AG10803 (cell line): ENCODE measurements at regions not wholly inside any gene's neighbourhood (a gene's known extent, or its start where the extent isn't known, plus 50 kb on each side); places are given as distances from the start of the nearest gene placed in this dataset.

Source experiments
- DNase-seq: peaks from one replicate; pipeline ENCODE4 v3.0.0; 2010; ENCODE audit warnings: low read depth
- H3K4me3 ChIP-seq: 2 replicates; pipeline ENCODE4 v1.5.1; 2011; ENCODE audit warnings: mild to moderate bottlenecking, low read length, control low read depth
- CTCF ChIP-seq: conservative IDR thresholded peaks from 2 replicates; pipeline ENCODE4 v1.5.1; 2011; ENCODE audit warnings: mild to moderate bottlenecking, low read length, control low read depth, inconsistent platforms

- no peak overlapping the region for H3K4me3 ChIP-seq
- no peak for TF ChIP-seq CTCF
- DNase-seq: peak; percentile 97
Observed at GRCh38 chr2:215764441-215765048, 248.8 kb downstream of the MREG start.

DNA sequence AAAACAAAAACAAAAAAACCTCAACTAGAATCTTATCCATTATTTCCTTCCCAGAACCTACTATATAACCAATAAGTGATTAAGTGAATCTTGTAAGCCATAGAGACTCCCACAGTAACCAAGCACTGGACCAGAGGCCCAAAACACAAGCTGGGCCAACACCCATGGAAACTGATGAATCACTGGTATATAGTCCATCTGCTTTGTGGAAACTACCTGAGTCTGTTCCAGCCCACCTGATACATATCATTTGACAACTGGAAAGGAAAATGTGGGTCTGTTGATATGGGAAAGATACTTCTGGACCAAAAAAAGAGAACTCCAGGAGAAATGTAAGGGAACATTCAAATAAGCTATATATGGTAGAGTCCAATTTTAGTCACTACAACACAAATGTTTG, 252.8 kb downstream of the MREG start:
- DNase-seq: no peak
- no peak overlapping the region for H3K4me3 ChIP-seq
- no peak for TF ChIP-seq CTCF

DNA sequence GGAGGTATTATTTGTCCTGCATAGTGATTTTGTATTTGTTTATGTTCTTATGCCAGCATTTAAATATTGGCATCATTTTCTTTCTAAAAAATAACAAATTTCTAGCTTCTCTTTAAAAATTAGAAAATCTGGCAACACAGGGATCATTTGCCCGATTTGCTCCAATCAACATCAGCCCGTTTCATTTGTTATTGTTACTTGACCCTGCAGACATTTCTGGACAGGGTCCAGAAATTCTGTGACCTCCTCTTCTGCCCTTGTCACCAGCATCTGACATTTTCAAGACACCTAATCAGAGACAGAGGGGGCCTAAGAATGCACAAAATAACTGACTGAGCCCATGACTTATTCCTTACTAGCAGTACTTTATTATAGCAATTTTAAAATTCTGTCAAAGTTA, 253.3 kb downstream of the MREG start:
- H3K4me3 ChIP-seq: no peak overlapping the region
- no peak for DNase-seq
- no peak for TF ChIP-seq CTCF

- DNase-seq: peak; percentile 85
- no peak for TF ChIP-seq CTCF
- H3K4me3 ChIP-seq: no peak overlapping the region
Observed at GRCh38 chr2:215758691-215759090, 254.7 kb downstream of the MREG start.

- DNase-seq: no peak
Observed at GRCh38 chr2:215756346-215756730, 257.0 kb downstream of the MREG start.

DNA sequence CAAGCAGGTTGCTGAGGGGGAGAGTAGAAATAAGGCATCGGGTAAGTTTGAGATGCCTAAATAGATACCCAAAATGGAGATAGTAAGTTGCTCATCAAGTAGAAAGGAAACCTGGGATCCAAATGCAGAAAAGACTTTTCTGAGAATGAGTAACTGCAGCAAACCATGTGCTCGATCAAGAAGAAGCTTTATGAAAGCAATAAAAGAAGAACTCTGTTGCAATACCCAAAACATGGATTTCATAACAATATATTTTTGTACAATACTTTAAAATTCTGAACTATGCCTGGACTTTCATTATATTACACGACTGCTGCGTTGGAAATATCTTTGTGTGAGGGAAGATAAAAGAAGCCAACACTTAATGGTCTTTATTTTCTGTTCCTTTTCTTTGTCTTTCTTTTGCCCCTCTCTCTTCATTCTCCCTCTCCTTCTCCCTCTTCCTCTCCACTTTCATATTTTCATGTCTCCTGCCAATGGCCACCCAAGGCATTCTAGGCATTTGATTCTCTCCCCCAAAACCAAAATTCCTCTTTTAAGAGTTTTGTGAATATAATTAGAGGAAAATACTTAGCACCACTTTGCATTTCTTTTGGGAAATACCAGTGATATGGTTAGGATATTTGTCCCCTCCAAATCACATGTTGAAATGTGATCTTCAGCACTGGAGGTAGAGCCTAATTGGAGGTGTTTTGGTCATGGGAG, 257.6 kb downstream of the MREG start:
- DNase-seq: peak; percentile 78
- TF ChIP-seq CTCF: no peak
- no peak overlapping the region for H3K4me3 ChIP-seq

More at GRCh38 chr2:215756346-215756730, 257.0 kb downstream of the MREG start:
- no peak for TF ChIP-seq CTCF
- H3K4me3 ChIP-seq: no peak overlapping the region

GRCh38 chr2:215754546-215754945, 258.8 kb downstream of the MREG start:
- no peak for DNase-seq
- TF ChIP-seq CTCF: no peak
- no peak overlapping the region for H3K4me3 ChIP-seq
